Ovary (tissue), 3 donors: ENCODE measurements at regions not wholly inside any gene's neighbourhood (a gene's known extent, or its start where the extent isn't known, plus 50 kb on each side); places are given as distances from the start of the nearest gene placed in this dataset.

ENCODE experiments used
- CTCF ChIP-seq, 3 donors: fragments of 450-650 bp in 2 of 3; fragments of 200-600 bp in 1 of 3; IDR thresholded peaks; one replicate each; pipeline versions ENCODE4 v1.5.1 to v1.8.0; 2016 to 2022; ENCODE audit warnings: antibody characterized with exemption in 3 of 3, mild to moderate bottlenecking in 1 of 3
- POLR2A ChIP-seq: fragments of 450-650 bp; IDR thresholded peaks from one replicate; pipeline ENCODE4 v1.6.1; 2017; ENCODE audit warnings: antibody characterized with exemption, mild to moderate bottlenecking, moderate library complexity
- donor health status: DM: no; HTN: no; CAD: no.

GRCh38 chr10:124158592-124158991 lies 65.2 kb upstream of the CHST15 start:
- TF ChIP-seq CTCF (IDR thresholded peaks at IDR 0.05) (no peak), POLR2A (no peak)
